ENCODE measurements at regions not wholly inside any gene's neighbourhood (a gene's known extent, or its start where the extent isn't known, plus 50 kb on each side); places are given as distances from the start of the nearest gene placed in this dataset.

GRCh38 chrX:42538405-42538804 lies 239.6 kb downstream of the PPP1R2C start:
- no peak for TF ChIP-seq EP300 (IDR thresholded peaks at IDR 0.05)
- no peak for TF ChIP-seq CTCF (IDR thresholded peaks at IDR 0.05)
- no peak for TF ChIP-seq POLR2AphosphoS5 (IDR thresholded peaks at IDR 0.05)

Data from sigmoid colon (tissue), 4 donors.